ENCODE measurements at regions not wholly inside any gene's neighbourhood (a gene's known extent, or its start where the extent isn't known, plus 50 kb on each side); places are given as distances from the start of the nearest gene placed in this dataset.
"Not testable (repeated sequence)": the region's sequence is repeated elsewhere in the genome, so short reads cannot be mapped to it uniquely, and the experiment has no call there.

GRCh38 chr7:51995596-51996179 is 679.1 kb upstream of the COBL start:
- no peak for DNase-seq

GRCh38 chr7:51982653-51983052 is 666.0 kb upstream of the COBL start:
- no peak for DNase-seq

- DNase-seq, result no peak
Measured at GRCh38 chr7:51980812-51981211, 664.2 kb upstream of the COBL start.

DNA sequence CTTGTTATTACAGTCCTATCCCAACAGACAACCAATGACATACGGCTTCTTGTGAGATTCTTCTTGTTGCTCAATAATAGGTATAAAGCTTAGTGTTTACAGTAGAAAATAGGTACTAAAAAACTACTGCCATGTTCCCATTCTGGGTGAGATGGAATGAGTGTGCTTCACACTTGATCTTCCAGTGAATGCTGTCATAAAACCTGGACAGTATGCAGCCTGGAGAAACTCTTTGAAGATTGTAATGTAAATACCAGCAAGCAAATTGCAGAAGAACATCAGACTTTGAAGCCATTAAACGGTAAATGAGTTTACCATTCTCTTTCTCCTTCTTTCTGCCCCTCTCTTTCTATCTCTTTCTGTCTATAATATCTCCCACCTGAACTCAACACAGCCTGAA is 663.7 kb upstream of the COBL start:
- DNase-seq, result no peak

GRCh38 chr7:51977913-51978312 is 661.3 kb upstream of the COBL start:
- no peak for DNase-seq

GRCh38 chr7:51973939-51974338 is 657.3 kb upstream of the COBL start:
- DNase-seq, result no peak

- DNase-seq, result no peak
Measured at GRCh38 chr7:51973071-51973470, 656.5 kb upstream of the COBL start.

DNA sequence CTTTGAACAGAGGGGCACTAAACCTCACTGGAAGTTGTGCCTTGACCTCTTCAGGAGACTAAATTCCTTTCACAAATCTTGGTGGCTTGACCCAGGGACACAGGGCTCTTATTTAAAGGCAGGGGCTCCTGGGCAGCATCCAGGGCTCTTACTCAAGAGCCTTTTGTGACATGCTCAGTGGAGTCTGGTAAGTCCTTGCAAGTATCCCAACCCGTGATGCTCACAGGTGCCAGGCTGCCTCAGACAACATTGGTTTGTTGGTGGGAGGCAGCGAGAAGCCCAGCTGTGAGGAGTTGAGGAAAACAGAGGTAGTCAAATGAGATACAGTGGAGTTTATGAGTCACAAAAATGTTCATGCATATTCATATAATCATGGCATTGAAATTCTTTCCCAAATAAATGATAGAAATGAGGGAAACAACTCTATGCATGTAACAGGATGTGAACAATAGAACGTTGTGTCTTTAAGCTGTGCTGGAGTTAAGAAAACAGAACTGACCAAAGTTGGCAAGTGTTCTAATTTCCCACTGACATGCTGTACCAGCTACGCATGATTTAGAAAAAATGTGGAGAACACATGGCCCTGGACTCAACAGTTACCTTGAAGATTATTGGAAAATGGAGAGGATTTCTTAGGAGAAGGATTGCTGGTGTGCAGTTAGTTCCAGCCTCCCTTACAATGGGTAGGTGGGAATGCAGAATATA is 654.5 kb upstream of the COBL start:
- DNase-seq, result no peak

- no peak for DNase-seq
Measured at GRCh38 chr7:51968461-51968860, 651.9 kb upstream of the COBL start.

DNA sequence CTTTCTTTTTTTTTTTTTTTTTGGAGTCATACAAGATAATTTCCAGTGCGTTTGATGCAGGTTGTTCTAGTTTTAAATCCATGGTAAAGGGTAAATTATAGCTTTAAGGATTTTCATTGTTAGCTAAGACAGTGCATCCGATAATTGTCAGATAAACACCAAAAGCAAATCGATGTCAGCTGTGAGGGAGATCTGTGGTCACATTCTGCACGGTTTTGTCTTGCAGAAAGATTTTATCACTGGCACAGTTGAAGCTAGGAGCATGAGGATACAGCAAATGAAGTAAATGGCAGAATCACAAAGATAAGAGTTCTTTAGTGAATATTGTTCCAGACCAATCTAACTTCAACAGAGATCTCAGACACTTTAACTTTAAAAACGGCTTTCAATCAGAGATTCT is 648.8 kb upstream of the COBL start:
- no peak for DNase-seq

DNA sequence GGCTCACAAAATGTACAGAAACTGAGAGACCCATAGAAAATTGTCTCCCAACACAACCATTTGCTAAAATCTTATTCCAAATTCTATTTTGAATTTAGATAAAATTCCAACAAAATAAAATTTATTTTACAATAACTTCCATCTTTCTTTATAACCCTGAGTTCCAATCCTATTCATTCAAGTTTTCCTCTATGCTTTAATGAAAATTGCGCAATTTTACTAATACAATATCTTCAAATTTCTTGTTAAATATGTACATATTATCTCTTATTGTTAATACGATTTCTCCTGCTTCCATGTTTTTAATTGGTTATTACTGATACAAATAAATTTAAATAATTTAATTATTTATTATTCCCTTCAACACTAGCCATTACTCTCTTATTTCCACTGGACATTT is 645.2 kb upstream of the COBL start:
- DNase-seq, result no peak

- no peak for DNase-seq
Measured at GRCh38 chr7:51950813-51951212, 634.2 kb upstream of the COBL start.

- DNase-seq, result no peak
Measured at GRCh38 chr7:51949726-51950644, 633.4 kb upstream of the COBL start.

GRCh38 chr7:51930834-51931233 is 614.2 kb upstream of the COBL start:
- DNase-seq, result no peak

DNA sequence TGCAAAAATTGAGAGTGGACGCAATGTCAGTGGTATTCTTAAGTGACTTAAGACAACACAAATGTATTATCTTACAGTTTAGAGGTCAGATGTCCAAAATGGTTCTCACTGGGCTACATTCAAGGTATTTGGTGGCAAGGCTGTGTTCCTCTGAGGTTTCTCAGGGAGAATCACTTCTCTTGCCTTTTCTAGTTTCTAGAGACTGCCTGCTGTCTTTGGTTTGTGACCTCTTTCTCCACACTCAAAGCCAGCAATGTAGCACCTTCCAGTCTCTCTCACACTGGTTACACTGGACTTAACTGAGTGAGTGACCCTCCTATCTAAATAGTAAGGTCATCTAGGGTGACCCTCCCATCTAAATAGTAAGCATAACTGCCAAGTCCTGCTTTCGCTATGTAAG is 613.2 kb upstream of the COBL start:
- no peak for DNase-seq

DNA sequence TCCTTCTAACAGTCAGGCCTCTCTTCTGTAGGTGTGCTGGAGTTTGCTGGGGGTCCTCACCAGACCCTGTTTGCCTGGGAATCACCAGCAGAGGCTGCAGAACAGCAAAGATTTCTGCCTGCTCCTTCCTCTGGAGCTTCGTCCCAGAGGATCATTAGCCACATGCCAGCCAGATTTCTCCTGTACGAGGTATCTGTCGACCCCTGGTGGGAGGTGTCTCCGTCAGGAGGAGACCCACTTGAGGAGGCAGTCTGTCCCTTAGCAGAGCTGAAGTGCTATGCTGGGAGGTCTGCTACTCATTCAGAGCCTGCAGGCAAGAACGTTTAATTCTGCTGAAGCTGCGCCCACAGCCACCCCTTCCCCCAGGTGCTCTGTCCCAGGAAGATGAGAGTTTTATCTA is 611.1 kb upstream of the COBL start:
- no peak for DNase-seq

DNA sequence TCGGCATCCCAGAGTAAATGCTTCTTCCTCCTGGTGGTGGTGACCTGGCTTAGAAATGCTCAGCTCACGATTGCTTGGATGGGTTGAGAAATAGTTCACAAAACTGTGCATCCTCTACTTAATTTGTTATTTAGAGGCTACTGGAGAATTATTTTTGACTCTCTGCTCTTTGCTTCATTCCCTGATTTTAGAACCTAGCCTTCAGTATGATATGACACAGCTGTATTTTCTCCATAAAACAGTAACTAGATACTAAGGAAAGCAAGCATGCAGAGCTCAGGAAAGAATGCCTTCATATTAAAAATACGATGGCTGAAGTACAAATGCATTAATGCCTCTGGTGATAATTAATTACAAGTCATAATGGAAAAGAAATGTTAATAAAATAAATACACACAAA is 602.0 kb upstream of the COBL start:
- no peak for DNase-seq

DNA sequence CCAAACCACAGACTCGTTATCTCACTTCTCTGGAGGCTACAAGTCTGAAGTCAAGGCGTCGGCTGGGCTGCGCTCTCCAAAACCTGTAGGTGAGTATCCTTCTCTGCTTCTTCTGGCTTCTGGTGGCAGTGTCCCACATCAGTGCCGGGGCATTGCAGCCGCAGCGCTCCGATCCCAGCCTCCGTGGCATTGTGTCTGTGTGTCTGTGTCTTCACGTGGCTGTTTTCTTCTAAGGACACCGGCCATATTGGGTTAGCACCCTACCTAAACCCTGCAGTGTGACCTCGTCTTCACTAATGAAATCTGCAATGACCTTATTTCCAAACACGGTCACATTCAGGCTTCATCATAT is 584.9 kb upstream of the COBL start:
- DNase-seq, result no peak

GRCh38 chr7:51900755-51901488 is 584.3 kb upstream of the COBL start:
- not testable (repeated sequence) for DNase-seq

- no peak for DNase-seq
Measured at GRCh38 chr7:51899611-51900010, 583.0 kb upstream of the COBL start.

DNA sequence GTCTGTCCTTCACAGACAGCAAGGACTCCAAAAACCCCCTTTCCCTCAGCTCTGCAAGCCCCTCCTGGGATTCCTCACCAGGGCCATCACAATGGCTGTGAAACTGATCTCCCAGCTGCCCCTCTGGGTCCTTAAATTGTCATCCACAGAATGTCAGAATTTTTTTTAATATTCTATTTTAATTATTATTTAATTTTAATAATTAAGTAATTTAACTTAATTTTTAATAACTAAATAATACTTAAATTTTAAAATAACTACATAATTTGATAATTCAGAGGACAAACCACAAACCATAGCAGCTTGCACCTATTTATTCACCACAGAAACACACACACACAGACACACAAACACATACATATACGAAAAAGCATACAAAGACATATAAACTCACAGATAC is 565.8 kb upstream of the COBL start:
- DNase-seq, result no peak

- DNase-seq, result no peak
Measured at GRCh38 chr7:51881309-51881708, 564.7 kb upstream of the COBL start.

- no peak for DNase-seq
Measured at GRCh38 chr7:51878865-51879264, 562.3 kb upstream of the COBL start.

All from NCI-H526 treated with DMSO at 0.1 percent for 48 hours (cell line).